OCI-LY3 (cell line): ENCODE measurements at regions not wholly inside any gene's neighbourhood (a gene's known extent, or its start where the extent isn't known, plus 50 kb on each side); places are given as distances from the start of the nearest gene placed in this dataset.

Experiments used
- H2AFZ ChIP-seq: fragments of 200-600, 300-600 bp; shearing (Covaris generic); 2 replicates; pipeline ENCODE4 v1.6.0; 2014; ENCODE audit warnings: antibody characterized with exemption, low read depth, low read length
- H3K27ac ChIP-seq: fragments of 200-600, 300-600 bp; sonication (generic); 2 replicates; pipeline ENCODE4 v1.5.1; 2014; ENCODE audit warnings: mild to moderate bottlenecking, low read length, moderate library complexity, mixed read lengths
- H3K27me3 ChIP-seq: fragments of 200-600, 300-600 bp; sonication (generic); 2 replicates; pipeline ENCODE4 v1.6.1; 2014; ENCODE audit warnings: low read depth, low read length, mixed read lengths
- H3K36me3 ChIP-seq: fragments of 200-600, 300-600 bp; sonication (generic); replicated peaks from 2 replicates; pipeline ENCODE3; 2014; ENCODE audit warnings: low read depth, low read length, mixed read lengths
- H3K4me1 ChIP-seq: fragments of 300-600, 200-600 bp; sonication (generic); 2 replicates; pipeline ENCODE4 v1.6.1; 2014; ENCODE audit warnings: low read length, mixed read lengths
- H3K4me2 ChIP-seq: fragments of 200-600, 300-600 bp; sonication (generic); 2 replicates; pipeline ENCODE4 v1.6.1; 2014; ENCODE audit warnings: low read length, mixed read lengths
- H3K4me3 ChIP-seq: fragments of 300-600, 200-600 bp; sonication (generic); 2 replicates; pipeline ENCODE4 v1.5.1; 2014; ENCODE audit warnings: antibody characterized with exemption, mild to moderate bottlenecking, low read length, moderate library complexity
- H3K79me2 ChIP-seq: fragments of 300-600, 200-600 bp; shearing (Covaris generic); 2 replicates; pipeline ENCODE4 v1.6.1; 2014; ENCODE audit warnings: mild to moderate bottlenecking, low read length, mixed read lengths
- H3K9ac ChIP-seq: fragments of 300-600, 200-600 bp; shearing (Covaris generic); 2 replicates; pipeline ENCODE4 v1.6.0; 2014; ENCODE audit warnings: mild to moderate bottlenecking, low read length, moderate library complexity
- H3K9me3 ChIP-seq: fragments of 200-600, 300-600 bp; shearing (Covaris generic); 2 replicates; pipeline ENCODE4 v1.6.1; 2014; ENCODE audit warnings: low read length, mixed read lengths; ENCODE audit not compliant: insufficient read depth
- H4K20me1 ChIP-seq: fragments of 200-600, 300-600 bp; sonication (generic); 2 replicates; pipeline ENCODE4 v1.6.1; 2016; ENCODE audit warnings: low read length, mixed read lengths; ENCODE audit not compliant: insufficient read depth
- CTCF ChIP-seq: fragments of 200-600, 300-600 bp; sonication (generic); IDR thresholded peaks from 2 replicates; pipeline ENCODE4 v1.5.1; 2014; ENCODE audit warnings: antibody characterized with exemption, low read length, low read depth
- EZH2phosphoT487 ChIP-seq: fragments of 200-600 bp; shearing (Covaris generic); IDR thresholded peaks from 2 replicates; pipeline ENCODE4 v1.6.1; 2018; ENCODE audit warnings: antibody characterized with exemption, mixed run types, low read depth

- no peak overlapping the region for H3K9ac ChIP-seq
- no peaks in the 10 kb centered on the region for H3K27me3 ChIP-seq
- peaks cover 3% of the 10 kb centered on the region; the same call in 1 of the 2 replicates for H4K20me1 ChIP-seq
- H3K36me3 ChIP-seq = no peaks in the 10 kb centered on the region
- no peaks in the 10 kb centered on the region for H3K9me3 ChIP-seq
- H3K27ac ChIP-seq = no peak overlapping the region
- TF ChIP-seq EZH2phosphoT487 (no peak), CTCF (no peak)
- no peaks in the 10 kb centered on the region for H3K79me2 ChIP-seq
- H2AFZ ChIP-seq = no peak overlapping the region
- no peaks in the 10 kb centered on the region for H3K4me1 ChIP-seq
- H3K4me3 ChIP-seq = no peak overlapping the region
- H3K4me2 ChIP-seq = no peak overlapping the region
These were observed 56.8 kb downstream of the KLF12 start for GRCh38 chr13:74077375-74077774.

- TF ChIP-seq CTCF (no peak), EZH2phosphoT487 (no peak)
- no peak overlapping the region for H3K4me3 ChIP-seq
- H3K9me3 ChIP-seq = no peaks in the 10 kb centered on the region
- H3K79me2 ChIP-seq = no peaks in the 10 kb centered on the region
- no peak overlapping the region for H3K4me2 ChIP-seq
- no peaks in the 10 kb centered on the region for H3K27me3 ChIP-seq
- no peak overlapping the region for H3K9ac ChIP-seq
- no peaks in the 10 kb centered on the region for H3K36me3 ChIP-seq
- H2AFZ ChIP-seq = no peak overlapping the region
- peaks cover 3% of the 10 kb centered on the region; the same call in 1 of the 2 replicates for H4K20me1 ChIP-seq
- H3K27ac ChIP-seq = no peak overlapping the region
- no peaks in the 10 kb centered on the region for H3K4me1 ChIP-seq
These were observed 59.5 kb downstream of the KLF12 start for GRCh38 chr13:74074723-74075122.

- H3K4me3 ChIP-seq = no peak overlapping the region
- no peak overlapping the region for H3K4me2 ChIP-seq
- no peak overlapping the region for H3K9ac ChIP-seq
- H3K27ac ChIP-seq = no peak overlapping the region
- H3K4me1 ChIP-seq = no peaks in the 10 kb centered on the region
- H4K20me1 ChIP-seq = peaks cover 3% of the 10 kb centered on the region; the same call in 1 of the 2 replicates
- no peaks in the 10 kb centered on the region for H3K9me3 ChIP-seq
- H3K36me3 ChIP-seq = peaks cover 4% of the 10 kb centered on the region
- H3K79me2 ChIP-seq = no peaks in the 10 kb centered on the region
- H3K27me3 ChIP-seq = no peaks in the 10 kb centered on the region
- no peak for TF ChIP-seq EZH2phosphoT487
- TF ChIP-seq CTCF = no peak
- no peak overlapping the region for H2AFZ ChIP-seq
These were observed 60.9 kb downstream of the KLF12 start for GRCh38 chr13:74073274-74073673.

GRCh38 chr13:74070513-74070912 lies 63.7 kb downstream of the KLF12 start:
- no peak for TF ChIP-seq EZH2phosphoT487
- no peak for TF ChIP-seq CTCF
- H3K4me1 ChIP-seq = no peaks in the 10 kb centered on the region
- no peak overlapping the region for H2AFZ ChIP-seq
- H3K9ac ChIP-seq = no peak overlapping the region
- H3K4me3 ChIP-seq = no peak overlapping the region
- H3K36me3 ChIP-seq = peaks cover 4% of the 10 kb centered on the region
- H4K20me1 ChIP-seq = no peaks in the 10 kb centered on the region
- no peak overlapping the region for H3K4me2 ChIP-seq
- H3K27me3 ChIP-seq = no peaks in the 10 kb centered on the region
- H3K27ac ChIP-seq = no peak overlapping the region
- no peaks in the 10 kb centered on the region for H3K79me2 ChIP-seq
- H3K9me3 ChIP-seq = no peaks in the 10 kb centered on the region
